HG03103 (cell line): ENCODE measurements at regions not wholly inside any gene's neighbourhood (a gene's known extent, or its start where the extent isn't known, plus 50 kb on each side); places are given as distances from the start of the nearest gene placed in this dataset.

Experiments
- ATAC-seq: cut with Tn5 transposase; IDR thresholded peaks from one replicate; pipeline ENCODE4 v1.9.1; 2021; ENCODE audit warnings: low read depth; ENCODE audit not compliant: unreplicated experiment

DNA sequence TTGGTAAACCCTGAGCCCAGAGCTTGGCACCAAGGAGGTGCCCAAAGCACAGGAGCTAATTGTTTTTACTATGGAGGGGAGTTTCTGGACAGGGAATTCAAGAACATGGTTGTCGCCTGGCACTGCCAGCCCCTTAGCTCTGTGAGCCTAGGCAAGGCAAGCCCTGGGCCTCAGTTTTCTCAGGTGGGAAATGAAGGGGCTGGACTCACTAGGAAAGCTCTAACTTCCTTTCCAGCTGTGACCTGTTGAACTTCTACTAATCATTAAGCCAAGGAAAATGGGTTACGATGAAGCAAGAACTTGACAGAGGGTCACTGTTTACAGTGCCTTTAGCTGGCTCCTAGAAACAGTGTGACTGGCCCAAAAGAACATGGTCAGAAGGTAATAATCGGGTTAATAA is 277.2 kb downstream of the SHQ1 start:
- ATAC-seq, result no peak

DNA sequence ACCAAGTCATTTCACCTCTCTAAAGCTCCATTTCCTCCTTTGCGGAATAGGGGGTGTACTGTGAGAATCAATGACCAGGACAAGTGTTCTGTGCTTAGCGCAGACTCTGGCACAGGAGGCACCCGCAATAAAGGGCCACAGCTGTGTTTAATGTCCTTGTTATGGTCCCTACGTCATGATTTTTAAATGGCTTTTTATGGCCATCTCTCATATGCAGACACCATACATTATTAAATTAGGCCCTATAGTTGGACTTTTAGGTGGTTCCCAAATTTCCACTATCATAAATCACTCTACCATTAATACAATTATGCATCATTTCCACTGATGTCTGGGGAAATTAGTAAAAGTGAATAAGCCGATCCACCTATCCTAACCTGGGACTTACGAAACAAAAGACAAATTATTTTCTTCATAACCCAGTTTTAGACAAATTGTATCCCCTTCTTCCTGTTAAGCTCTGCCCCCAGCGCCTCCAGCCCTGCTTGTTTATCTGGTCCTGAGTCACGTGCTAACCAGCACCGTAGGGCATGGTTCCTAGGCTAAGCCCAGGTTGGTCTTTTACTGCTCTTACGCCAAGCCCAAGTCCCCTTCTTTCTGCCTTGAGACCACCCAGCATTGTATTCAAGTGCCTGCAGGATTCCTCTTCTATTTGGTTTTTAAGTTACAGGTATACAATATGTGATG is 278.3 kb downstream of the SHQ1 start:
- ATAC-seq, result no peak

DNA sequence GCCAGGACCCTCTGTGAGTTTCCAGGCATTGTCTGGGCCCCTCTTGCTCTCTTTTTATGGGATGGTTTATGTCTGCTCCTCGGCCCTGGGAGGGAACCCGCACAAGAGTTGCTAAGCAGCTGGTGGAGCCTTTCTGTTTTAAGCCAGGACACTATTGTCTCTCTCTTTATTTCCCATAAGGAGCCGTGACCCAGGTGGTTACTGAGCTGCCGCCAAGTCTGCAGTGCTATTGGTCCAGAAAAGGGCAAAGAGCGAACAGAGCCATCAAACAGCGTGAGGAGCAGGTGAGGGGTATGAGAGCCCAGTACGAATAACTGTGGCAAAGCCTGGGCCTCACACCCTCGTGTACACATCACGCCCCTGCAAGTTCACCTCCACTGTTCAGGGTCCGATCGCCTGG is 280.2 kb downstream of the SHQ1 start:
- ATAC-seq, result no peak

DNA sequence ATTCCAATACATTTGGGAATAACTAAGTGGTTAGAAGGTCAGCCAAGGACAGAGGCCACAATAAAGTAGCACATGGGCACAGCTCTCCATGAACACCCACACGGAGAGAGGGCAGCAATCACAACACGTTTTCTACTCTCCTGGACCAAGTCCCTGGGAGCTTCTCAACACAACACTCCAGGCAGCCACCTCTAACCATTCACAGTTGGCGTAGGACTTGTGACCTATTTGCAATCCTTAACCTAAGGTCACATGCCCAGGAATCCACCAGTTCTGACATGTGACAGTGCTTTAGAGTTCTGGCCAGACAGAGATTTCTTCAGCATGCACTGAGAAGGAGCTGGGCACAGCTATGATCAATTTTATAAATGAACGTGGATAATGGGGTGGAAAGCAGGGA is 280.8 kb downstream of the SHQ1 start:
- ATAC-seq, result no peak

DNA sequence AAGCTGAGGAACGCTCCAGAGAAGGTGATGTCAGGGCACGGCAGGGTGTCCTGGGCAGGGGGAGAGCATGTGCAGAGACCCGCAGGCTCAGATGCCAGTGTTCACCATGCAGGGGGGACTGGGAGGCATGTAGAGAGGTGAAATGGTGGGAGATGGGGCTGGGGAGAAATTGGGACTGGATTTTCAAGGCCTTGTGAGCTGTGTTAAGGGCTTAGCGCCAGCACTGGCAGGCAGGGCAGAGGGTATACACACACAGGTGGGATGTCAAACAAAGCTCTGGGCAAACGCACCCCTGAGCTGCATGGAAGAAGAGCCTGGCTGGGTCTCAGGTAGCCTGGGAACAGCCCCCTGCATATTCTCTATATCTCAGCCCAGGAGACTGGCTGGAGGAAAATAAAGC is 282.7 kb downstream of the SHQ1 start:
- no peak for ATAC-seq

DNA sequence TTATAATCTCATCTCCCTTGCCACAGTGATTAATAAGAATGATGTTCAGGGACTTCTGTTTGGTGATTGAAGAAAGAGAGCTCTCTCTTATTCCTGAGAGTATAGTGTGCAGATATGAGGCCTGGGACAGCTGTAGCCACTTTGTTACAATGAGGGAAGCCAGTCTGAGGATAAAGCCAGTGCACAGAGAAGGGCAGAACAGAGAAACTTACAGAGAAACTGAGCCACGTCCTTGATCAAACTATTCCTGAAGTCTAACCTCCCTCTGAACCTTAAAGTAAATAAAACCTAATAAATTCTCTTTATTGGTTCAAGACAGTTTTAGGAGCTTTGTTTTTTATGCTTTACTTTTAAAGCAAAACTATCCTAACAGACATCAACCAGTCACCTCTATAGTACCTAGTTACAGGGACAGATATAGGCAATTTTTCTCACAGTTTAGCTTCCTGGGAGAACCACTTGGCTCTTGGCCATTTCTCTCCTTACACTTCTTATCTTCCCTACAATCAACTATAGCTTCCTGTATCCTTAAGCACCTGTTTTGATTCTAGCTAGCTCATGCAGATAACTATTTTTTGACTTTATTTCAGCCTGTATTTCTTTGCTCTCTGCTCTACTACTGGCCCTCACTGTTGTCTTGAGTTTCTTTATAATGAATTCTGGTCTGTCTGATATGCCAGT is 284.4 kb downstream of the SHQ1 start:
- no peak for ATAC-seq

DNA sequence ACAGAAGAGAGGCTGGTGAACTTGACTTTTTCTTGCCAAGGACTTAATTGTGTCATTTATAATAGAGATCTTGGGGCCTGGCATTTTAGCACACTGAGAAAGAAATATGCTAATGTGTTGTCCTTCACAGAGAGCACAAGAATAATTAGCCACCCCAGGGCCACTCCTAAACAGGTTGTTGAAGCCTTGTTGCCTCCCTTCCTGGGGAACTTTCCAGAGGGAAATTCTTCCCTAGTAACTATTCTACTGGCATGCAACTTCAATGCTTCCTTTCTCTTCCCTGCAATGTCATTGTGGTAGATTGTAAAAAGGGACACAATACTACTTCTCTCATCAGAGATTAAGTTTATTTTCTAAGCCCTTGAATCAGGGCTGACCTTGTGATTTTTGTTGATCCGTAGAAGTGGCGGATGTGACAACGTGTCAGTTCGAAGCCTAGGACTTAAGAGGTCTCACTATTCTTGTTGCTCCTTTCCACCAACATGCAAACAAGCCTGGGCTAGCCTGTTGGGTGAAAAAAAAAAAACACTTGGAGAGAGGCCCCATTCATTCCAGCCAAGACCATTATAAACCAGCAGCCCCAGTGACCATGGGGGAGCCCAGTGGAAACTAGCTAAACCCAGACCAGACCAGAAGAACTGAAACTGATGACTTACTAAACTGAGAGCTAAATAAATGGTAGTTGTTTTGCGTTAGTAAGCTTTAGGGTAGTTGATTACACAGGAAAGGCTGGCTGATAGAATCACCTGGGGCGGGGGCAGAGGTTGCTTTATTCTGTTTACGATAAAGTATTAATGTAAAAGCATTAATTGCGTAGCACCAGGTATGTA is 287.2 kb downstream of the SHQ1 start:
- no peak for ATAC-seq

DNA sequence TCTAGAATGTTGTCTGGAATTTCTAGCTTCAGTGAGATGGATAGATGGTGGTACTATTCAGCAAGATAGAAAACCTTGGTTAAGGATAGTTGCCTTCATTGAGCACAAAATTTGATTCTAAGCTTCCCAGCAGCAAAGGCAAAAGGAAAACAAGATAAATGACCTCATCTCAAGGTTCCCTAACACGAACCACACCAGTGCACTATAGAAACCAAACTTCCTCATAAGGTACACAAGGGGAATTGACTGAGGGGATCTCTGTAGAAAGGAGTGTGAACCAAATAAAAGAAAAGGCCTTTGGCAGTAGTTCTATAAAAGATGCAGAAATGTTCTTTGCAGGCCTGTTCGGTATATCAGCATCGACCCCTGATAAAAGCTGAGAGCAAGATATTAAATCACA is 288.9 kb downstream of the SHQ1 start:
- ATAC-seq, result no peak

DNA sequence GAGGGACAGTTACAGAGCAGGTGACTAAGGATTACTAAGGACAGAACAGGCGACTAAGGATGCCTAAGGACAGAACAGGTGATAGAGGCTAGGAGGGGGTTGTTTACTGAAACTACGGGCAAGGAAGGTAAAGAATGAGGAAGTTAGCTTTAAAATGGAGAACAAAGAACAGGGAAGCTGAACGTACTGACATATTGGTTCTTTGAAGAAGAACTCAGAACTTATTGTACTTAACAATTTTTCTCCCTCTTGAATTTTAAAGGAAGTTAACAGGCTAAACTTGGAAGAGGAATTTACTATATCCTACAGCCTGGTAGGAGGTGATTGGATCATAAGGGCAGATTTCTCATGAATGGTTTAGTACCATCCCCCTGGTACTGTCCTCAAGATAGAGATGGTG is 290.2 kb downstream of the SHQ1 start:
- no peak for ATAC-seq

DNA sequence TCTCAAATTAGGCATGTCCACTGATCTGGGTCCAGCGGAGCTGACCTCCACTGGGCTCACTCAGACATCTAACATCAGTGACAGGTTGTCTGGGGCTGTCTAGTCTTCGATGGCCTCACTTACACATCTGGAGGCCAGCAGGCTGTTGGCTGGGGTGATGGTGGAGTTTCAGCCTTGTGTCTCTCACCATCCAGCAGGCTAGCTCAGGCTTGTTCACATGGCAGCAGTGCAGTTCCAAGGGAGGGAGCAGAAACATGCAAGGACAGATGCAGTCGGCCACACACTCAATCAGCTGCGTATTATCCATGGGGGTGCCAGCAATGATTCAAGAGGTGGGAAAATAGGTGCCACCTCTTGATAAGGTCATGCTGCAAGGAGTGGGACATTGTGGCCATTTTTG is 292.5 kb downstream of the SHQ1 start:
- ATAC-seq, result no peak

DNA sequence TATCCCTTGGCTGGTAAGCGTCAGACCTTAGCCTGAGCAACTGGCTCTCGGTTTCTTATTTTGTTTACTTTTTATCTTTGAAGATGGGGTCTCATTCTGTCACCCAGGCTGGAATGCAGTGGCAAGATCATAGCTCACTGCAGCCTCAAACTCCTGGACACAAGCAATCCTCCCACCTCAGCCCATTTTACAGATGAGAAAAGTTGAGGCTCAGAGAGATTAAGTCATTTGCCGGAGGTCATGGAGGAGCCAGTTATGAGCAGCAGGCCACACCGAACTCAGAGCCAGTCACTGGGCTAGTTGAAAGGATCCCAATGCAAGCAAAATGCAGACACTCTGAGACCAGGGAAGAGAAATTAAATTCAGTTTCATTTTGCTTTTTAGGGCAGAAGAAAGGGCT is 293.6 kb downstream of the SHQ1 start:
- no peak for ATAC-seq

DNA sequence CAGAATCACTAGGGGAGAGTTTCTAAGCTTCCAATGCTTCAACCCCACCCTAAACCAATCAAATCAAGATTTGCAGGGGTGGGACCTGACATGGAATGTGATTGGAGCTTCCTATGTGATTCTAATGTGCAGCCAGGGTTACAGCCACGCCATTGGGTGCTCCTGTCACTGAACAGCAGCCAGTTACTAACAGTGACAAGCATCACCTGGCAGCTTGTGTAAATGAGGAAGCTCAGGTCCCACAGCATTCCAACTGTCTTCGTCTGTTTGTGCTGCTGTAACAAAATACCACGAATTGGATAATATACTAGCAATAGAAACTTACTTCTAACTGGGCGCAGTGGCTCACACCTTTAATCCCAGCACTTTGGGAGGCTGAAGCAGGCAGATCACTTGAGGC is 294.9 kb downstream of the SHQ1 start:
- ATAC-seq, result no peak

DNA sequence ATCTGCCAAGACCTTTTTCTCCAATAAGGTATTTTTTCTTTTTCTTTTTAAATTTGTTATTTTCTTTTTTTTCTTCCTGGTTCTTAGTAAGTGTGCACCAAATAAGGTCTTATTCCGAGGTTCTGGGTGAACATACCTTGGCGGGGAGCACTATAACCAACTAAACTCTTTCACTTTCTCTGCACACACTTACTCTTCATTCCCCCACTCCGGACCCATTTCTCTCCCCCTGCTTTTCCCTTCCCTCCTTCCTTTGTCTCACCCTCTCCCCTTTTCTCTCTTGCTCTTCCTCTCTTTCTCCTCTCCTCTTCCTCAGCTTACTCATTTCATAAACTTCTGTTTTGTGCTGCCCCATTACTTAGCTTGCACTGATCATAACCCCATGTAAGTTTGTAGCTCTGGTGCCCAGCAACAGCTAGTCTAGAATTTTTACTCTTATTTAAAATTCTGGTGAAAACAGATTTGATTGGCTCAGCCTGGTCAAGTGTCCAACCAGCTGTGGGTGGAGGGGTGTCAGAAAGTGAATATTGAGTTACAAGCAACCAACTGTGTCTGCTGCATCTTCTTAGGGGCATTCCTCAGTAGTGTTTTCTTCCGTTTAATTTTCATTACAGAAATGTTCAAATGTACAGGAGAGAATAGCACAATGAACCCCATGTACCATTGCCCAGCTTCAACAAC is 297.5 kb downstream of the SHQ1 start:
- ATAC-seq, result no peak

DNA sequence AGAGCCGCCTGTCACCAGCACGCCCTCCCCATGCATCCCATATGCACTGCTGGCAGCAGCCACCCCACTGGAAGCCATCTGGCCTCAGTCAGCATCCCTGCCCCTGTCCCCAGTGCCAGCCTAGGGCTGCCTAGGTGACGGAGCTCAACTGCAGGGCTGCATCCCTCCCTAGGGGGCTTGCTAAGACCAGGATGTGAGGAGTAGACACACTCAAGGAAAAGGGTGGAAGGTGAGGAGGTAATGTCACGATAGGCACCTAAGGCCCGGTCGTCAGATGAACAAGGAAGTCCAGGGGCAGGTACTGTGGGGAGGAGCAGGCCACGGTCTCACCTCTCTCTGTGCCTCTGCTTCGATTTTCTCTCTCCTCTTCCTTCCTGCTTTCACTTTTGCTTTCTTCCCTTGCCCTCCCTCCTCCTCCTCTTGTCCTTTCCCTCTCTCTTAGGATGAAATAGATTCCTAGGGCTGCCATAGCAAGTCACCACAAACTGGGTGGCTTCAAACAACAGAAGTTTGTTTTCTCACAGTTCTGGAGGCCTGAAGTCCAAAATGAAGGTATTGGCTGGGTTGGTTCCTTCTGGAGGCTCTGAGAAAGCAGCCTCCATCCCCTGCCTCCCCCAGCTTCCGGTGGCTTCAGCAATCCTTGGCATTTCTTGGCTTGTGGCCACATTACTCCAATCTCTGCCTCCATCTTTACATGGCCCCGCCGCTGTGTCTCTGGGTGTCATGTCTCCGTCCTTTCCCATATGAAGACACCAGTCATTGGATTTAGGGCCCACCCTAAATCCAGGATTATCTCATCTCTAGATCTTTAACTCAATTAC is 298.3 kb downstream of the SHQ1 start:
- ATAC-seq, result no peak

DNA sequence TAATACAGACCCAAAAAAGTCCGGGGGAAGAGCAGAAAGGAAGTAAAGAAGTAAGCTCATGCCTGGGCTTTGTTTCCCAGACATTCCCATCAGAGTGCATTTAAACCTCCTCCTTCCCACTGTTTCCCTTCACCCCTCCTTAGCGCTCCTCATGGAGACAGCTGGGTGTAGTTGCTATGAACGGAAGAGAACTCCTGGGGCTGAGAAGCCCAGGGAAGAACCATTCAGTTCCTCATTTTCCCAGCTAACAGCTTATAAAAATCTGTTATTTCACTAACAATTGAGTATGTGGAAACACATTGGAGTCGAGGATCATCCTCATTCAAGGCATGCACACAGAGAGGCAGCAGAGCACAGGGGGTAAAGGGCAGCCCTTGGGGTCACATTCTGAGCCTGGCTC is 299.3 kb downstream of the SHQ1 start:
- no peak for ATAC-seq

DNA sequence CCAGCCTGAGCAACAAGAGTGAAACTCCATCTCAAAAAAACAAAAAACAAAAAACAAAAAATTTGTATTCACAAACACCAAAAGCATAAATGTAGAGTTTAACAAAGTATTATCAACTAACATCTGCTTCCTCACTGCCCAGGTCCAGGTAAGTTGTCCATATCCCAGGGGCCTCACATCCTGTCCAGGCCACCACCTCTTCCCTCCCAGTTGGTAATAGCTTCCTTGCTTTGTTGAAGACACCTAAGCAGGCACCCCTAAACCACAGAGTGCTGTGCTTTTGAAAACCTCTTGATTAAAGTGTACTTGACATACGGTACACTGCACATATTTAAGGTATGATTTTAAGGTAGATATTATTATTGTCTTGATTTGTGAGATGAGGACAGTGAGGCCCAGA is 299.8 kb downstream of the SHQ1 start:
- no peak for ATAC-seq

DNA sequence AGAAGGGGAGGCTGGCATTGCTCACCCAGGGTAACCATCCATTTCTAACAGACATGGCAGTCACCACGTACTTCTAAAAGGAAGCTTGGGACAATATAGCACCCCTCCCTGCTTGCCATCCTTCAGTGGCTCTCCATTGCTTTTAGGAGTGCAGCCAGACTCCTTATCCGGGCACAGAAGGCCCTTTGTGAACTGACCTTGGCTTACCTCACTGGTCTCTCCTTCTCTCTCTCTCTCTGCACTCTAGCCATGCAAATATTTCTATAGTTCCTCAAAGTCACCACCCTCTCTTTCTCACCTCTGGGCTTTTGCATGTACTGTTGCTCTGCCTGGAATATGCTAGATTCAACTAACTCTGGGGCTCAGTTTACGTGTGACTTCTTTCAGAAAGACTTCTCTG is 301.1 kb downstream of the SHQ1 start:
- ATAC-seq, result no peak

DNA sequence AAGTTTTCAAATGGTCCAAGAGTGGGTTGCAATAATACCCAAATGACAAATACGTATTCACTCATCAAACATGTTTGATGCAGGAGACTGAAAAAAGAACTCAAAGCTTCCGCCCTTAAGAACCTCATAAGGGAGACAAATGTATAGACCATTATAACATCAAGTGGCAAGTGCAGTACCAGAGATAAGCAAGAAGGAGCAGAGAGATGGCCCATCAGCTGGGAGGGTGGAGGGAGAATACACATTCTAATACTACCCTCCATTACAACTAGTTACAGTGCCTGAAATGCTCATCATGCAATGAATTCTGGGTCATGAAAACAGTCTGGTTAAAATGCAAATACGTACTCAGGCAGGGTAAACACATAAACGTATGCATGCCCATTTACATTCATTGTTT is 304.0 kb downstream of the SHQ1 start:
- ATAC-seq, result no peak

DNA sequence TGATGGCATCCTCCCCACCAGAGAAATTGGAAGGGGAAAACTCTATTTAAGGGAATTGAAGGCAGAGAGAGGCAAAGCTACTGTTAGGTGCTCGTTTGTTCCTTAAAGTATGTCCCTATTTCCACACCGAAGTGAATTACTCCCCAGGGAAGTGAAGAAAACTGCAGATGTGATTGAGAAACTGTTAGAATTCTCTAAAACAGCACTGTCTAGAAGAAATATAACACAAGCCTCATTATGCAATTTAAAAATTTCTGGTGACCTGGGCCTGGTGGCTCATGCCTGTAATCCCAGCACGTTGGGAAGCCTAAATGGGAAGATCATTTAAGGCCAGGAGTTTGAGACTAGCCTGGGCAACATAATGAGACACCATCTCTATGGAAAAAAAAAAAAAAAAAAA is 305.0 kb downstream of the SHQ1 start:
- no peak for ATAC-seq

DNA sequence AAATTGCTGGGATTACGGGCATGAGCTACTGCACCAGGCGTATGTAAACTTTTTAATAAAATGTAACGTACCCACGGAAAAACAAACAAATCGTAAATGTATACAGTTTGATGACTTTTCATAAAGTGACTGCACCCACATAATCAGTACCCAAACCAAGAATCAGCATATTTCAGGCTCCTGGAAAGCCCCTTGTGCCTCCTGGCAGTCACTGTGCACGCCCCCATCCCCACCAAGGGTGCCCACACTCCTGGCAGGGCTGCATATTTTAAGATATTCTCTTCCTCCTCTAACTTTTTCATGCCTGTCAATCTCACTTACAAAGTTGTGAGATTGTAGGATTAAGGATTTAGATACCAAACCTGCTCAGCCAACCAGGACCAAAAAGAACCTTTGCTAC is 305.5 kb downstream of the SHQ1 start:
- no peak for ATAC-seq
